GM20000 (cell line): ENCODE measurements at regions not wholly inside any gene's neighbourhood (a gene's known extent, or its start where the extent isn't known, plus 50 kb on each side); places are given as distances from the start of the nearest gene placed in this dataset.

ENCODE experiments used
- DNase-seq: peaks from one replicate; pipeline ENCODE4 v3.0.0; 2012; ENCODE audit warnings: low spot score
- TF ChIP-seq, protein P1 (sequence below): IDR thresholded peaks from 2 replicates; pipeline ENCODE4 v1.5.1; 2012; ENCODE audit warnings: mild to moderate bottlenecking, control low read depth; ENCODE audit errors: extremely low read depth, missing control alignments

DNA sequence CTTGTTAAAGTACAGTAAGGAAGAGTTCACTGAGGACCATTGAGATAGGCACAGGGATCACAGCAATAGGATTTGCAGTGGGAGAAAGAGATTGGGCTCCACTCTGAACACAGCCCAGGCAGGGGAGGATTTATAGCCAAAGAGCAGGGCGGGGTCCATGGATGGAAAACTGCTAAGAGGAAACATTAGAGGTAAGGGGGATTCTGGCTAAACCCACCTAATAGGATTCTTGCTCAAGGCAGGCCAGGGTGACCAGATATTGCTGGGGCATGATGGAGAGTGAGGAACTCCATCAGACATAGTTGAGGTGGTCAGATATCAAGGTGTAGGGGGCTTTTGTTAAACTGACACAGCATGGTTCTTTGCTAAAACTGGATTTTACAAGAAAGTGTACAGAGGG is 372.8 kb downstream of the NPHP4 start:
- no peak for DNase-seq

DNA sequence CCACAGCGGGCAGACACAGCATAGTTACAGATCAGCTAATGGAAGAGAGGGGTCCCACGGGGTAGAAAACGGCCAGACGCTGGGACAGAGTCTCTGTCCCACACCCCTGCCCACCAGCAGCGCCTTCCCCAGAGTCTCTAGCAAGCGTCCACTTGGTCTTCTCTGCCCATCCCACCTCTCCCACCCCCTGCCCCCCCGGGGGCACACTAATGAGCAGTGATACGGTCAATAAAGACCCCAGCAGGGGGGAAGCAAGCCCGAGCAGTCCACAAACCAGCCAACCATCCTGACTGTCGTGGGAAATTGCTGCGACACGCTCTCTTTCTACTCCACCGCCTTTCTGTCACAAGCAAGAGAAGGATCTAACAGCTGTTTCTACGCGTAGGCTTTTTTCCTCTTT is 374.7 kb downstream of the NPHP4 start:
- no peak for DNase-seq
- TF ChIP-seq, protein P1, sequence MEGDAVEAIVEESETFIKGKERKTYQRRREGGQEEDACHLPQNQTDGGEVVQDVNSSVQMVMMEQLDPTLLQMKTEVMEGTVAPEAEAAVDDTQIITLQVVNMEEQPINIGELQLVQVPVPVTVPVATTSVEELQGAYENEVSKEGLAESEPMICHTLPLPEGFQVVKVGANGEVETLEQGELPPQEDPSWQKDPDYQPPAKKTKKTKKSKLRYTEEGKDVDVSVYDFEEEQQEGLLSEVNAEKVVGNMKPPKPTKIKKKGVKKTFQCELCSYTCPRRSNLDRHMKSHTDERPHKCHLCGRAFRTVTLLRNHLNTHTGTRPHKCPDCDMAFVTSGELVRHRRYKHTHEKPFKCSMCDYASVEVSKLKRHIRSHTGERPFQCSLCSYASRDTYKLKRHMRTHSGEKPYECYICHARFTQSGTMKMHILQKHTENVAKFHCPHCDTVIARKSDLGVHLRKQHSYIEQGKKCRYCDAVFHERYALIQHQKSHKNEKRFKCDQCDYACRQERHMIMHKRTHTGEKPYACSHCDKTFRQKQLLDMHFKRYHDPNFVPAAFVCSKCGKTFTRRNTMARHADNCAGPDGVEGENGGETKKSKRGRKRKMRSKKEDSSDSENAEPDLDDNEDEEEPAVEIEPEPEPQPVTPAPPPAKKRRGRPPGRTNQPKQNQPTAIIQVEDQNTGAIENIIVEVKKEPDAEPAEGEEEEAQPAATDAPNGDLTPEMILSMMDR: no peak

More for the DNA sequence above, 372.8 kb downstream of the NPHP4 start:
- TF ChIP-seq, protein P1: no peak

DNA sequence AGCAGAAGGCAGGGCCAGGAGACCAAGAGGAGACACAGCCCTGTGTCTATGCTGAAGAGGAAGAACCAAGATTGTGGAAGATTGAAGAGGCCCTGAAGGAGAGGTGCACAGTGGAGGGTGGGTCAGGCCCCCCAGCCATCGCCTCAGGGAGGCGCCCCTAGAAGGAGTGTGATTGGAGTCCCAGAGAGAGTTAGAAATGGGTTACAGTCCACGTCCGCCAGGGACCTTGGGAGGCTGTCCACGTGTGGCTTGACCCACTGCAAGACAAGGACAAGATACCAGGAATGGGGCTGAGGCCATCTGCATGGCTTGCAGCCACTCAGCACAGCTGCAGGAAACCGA is 375.1 kb downstream of the NPHP4 start:
- TF ChIP-seq, protein P1: no peak

DNA sequence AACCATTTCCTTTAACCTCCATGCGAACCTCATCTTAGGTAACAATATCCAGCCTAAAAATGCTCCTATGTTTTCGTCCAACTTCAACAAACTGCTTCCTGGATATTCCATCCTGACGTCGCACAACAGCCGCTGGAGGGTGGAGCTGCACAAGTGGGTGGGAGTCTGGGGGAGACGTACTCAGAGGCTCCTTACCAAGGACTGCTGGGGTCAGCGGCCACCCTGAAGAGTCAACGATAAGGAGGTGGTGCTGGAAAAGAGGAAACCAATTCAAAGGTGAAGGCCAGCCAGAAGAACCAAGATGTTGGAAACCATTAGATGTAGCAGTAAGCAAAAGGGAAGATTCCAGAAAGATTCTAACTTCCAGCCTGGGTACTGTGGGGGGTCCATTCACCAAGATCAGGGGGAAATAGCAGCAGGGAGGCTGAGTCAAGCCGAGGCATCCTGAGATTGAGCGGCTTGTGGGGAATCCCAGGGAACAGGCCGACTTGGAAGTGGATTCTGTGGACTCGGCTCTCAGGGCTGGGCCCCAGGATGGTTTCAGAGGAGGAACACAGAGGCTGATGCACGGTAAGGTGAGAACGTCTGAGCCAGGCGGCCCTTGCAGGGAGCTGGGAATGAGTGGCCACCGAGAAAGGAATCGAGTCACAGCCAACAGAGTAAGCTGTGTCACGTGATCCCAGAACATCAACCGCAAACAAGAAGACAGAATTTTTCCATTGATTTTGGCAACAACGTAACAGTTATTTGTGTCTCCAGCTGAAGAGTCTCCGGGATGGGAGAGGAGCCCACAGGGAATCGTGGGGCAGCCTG is 375.7 kb downstream of the NPHP4 start:
- TF ChIP-seq, protein P1: no peak
- DNase-seq: no peak

More for the DNA sequence above, 375.1 kb downstream of the NPHP4 start:
- DNase-seq: no peak

DNA sequence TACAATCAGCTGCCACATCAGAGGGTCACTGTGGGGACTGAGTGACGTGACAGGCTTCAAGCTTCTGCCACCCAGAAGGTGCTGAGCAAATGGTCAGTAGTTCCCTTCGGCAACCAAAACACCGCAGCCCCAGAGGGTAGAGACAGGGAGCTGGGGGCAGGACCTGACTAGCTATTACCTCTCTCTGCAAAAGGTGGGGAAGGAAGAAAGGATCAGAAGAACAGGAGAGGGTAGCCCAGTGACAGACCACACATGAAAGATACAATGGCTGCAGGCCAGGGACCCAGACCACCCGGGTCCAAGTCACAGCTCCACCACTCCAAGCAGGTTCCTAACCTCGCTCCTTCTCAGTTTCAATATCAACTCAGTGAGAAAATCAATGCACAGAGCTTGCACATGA is 377.1 kb downstream of the NPHP4 start:
- no peak for DNase-seq
- TF ChIP-seq, protein P1: no peak

DNA sequence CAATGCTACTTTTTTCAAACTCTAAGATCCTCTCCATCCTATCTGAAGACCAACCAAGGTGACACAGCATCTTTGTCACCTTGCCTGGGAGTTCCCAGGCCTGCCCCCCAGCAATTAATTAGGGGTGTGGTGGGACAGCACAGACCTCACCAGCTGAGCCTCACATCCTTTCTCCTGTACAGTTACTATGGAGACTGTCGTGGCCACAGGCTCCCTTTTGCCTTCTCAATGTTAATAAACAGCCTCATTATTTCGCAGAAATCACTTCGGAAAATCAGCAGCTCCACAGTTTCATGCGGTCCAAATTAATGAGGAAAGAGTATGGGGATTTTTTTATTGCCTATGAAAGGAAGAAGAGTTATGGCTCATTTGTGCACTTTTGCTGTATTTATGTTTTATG is 378.3 kb downstream of the NPHP4 start:
- DNase-seq: no peak
- TF ChIP-seq, protein P1: no peak

DNA sequence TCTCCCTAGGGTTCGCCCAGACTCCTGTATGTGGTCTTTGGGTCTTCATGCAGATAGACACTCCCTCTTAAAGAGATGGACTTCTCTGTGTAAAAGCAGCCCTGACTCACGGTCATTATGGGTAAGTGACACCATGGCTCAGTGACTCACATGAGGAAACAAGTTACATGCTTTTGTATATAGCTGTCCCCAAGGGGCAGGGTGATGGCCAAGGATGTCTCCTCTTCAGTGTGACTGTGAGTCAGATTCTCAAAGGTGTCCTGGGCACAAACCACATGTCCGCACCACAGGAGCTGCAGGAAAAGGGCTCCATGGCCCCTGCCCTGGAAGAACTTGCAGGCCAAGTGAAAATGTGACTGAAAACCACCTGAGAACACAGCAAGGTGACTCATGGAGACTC is 380.4 kb downstream of the NPHP4 start:
- TF ChIP-seq, protein P1: no peak
- DNase-seq: no peak
